Fibroblast of the aortic adventitia (primary cell): ENCODE measurements at regions not wholly inside any gene's neighbourhood (a gene's known extent, or its start where the extent isn't known, plus 50 kb on each side); places are given as distances from the start of the nearest gene placed in this dataset.

Experiments used
- DNase-seq: peaks from one replicate; pipeline ENCODE4 v3.0.0-alpha.2; 2010; ENCODE audit warnings: low read depth
- H3K4me3 ChIP-seq: 2 replicates; pipeline ENCODE4 v1.5.1; 2011; ENCODE audit warnings: low read depth, mild to moderate bottlenecking, control low read depth, low read length, moderate library complexity
- TF ChIP-seq, protein P1 (sequence below): IDR thresholded peaks from 2 replicates; pipeline ENCODE4 v1.5.1; 2011; ENCODE audit warnings: mild to moderate bottlenecking, low read length, control low read depth, inconsistent platforms; ENCODE audit not compliant: insufficient read depth

DNA sequence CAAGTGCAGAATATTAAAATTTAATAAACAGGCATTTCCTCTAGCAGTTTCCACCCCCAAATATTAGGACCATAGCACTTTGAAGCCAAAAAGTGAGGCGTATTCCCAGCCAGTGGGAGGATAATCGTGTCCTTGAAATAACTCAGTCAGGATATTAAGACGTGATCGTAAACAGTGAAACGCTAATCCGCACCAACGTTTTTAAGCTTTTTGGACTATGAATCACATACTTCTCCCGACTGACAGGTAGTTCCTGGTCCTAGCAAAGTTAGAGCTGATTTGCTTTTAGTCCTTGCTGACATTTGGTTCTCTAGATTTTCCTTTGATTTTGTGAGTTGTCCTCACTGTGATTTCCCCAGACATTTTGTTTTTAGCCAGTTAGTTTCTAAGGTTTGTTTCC lies 197.1 kb upstream of the ARHGAP20 start:
- peak; percentile 30 for DNase-seq
- no peak overlapping the region for H3K4me3 ChIP-seq
- TF ChIP-seq, protein P1, sequence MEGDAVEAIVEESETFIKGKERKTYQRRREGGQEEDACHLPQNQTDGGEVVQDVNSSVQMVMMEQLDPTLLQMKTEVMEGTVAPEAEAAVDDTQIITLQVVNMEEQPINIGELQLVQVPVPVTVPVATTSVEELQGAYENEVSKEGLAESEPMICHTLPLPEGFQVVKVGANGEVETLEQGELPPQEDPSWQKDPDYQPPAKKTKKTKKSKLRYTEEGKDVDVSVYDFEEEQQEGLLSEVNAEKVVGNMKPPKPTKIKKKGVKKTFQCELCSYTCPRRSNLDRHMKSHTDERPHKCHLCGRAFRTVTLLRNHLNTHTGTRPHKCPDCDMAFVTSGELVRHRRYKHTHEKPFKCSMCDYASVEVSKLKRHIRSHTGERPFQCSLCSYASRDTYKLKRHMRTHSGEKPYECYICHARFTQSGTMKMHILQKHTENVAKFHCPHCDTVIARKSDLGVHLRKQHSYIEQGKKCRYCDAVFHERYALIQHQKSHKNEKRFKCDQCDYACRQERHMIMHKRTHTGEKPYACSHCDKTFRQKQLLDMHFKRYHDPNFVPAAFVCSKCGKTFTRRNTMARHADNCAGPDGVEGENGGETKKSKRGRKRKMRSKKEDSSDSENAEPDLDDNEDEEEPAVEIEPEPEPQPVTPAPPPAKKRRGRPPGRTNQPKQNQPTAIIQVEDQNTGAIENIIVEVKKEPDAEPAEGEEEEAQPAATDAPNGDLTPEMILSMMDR, result no peak

DNA sequence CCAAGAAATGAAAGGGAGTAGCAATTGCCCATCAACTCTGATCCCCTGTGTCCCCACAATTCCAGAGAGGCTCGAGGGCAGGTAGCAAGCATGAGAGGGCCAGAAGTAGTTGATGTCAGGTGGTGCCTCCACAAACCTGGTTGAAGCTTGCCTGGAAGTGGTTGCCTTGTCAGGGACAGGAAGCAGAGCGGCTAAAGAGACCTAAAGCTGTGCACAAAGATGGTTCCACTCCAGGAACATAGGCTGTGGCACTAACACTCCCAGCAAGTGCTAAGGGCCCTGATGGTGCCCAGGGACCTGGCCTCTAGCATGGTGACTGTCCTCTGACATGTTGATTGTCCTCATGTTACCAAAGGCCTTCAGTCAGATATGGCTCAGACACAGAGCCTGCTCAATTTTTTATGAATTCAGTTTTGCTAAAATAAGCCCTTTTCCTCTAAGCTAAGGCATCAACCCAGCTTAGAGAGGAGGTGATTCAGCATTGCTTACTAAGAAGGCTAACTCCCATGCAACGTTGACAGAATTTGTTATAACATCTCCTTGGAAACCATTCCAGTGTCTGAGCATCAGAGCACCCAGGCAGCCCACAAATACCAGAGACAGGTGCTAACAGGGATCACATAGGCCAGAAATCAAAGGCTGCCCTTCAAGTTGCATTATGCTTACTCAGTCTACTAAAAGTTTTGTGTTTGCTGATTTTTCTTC lies 196.3 kb upstream of the ARHGAP20 start:
- DNase-seq, result peak; percentile 85
- TF ChIP-seq, protein P1, result no peak
- H3K4me3 ChIP-seq, result no peak overlapping the region

DNA sequence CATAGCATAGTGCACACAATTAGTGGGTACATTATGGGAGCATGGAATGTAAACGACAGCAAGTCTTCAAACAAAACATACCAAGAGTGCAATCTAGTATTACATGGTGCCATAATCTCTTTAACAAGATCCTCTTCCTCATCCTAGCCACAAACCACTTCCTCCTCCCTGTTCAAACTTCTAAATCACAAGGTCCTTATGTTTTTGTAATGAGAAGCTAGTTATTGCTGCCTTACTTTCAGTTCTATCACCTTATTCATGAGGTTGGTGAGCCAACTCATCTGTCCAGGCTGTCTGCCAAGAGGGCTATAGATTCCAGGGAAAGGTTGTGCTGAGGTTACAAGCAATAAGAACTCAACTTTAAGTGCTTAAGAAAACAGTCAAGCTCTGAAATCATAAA lies 195.4 kb upstream of the ARHGAP20 start:
- TF ChIP-seq, protein P1, result no peak
- H3K4me3 ChIP-seq, result no peak overlapping the region
- peak; percentile 95 for DNase-seq

DNA sequence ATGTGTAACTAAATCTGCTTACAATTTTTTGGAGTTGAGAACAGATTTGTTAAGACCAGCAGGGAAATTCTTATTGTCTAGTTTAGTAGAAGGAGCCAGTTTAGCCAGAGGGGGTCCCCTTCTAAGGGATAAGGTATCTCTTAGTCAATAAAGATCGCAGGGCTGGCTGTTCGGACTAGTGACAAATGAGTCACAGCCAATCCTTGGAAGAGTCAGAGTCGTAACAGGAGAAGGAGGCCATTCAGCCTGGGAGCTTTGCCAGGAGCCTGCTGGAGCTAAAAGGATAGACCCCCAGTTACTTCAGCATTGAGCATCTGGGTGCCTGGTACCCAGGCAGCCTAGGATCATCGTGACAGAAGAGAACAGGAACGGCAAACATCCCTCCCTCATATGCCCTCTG lies 191.6 kb upstream of the ARHGAP20 start:
- no peak for DNase-seq

DNA sequence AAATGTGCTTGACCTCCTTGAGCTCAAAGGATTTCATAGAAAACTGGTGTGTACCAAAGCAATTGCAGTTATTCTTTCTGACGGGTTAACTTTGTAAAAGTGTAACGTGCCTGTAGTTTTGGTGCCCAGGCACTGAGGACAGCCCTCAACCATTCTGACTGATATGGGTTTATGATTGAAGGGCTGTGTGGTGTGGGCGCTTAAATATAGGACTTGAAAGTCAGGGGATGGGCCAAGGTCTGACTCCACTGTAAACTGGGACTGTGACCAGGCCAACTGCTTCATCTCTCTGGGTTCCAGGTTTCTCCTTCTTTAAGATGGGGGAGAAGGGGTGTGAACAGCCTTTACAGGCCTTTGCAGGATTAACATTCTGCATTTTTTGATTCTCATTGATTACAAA lies 191.1 kb upstream of the ARHGAP20 start:
- no peak for DNase-seq
- H3K4me3 ChIP-seq, result no peak overlapping the region
- TF ChIP-seq, protein P1, result no peak

More for the DNA sequence above, 191.6 kb upstream of the ARHGAP20 start:
- TF ChIP-seq, protein P1, result no peak
- H3K4me3 ChIP-seq, result no peak overlapping the region

DNA sequence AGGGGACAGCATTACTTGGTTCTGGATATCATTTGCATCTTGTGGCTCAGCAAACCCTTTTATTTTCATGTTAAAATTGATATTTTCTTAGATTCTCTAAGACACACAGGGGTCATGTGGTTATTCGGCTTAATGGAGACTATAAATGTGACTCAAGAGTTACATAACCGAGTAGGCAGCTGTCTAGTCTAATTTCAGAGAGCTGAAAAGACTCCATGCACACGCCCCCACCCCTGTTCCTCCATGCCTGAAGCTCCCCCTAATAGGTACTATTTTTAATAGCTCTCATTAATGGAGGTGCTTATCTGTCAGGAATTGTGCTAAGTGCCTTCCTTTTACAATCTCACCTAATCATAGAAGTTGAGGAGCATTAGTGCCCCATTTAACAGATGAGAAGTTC lies 189.2 kb upstream of the ARHGAP20 start:
- no peak for DNase-seq
- TF ChIP-seq, protein P1, result no peak

DNA sequence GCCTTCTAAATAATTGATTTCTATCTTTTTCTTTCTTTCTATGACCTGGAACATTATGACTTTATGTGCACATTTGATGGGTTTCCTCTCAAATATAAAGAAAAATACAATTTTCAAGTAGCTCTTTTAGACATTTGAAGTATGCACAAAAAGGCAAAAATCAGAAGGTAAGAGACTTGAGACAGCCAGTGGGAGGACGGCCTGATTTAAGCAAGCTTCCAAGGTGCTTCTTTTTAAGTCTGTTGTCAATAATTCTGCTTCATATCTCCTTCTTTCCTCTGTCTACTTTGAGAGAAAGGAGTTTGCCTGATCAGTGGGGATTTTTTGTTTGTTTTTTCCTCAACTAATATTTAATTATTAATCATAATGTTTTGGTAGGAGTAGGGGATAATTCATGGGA lies 188.2 kb upstream of the ARHGAP20 start:
- H3K4me3 ChIP-seq, result no peak overlapping the region
- TF ChIP-seq, protein P1, result no peak
- no peak for DNase-seq

More for the DNA sequence above, 189.2 kb upstream of the ARHGAP20 start:
- no peak overlapping the region for H3K4me3 ChIP-seq
